B cell (primary cell): ENCODE measurements at regions not wholly inside any gene's neighbourhood (a gene's known extent, or its start where the extent isn't known, plus 50 kb on each side); places are given as distances from the start of the nearest gene placed in this dataset.

Source experiments
- CTCF ChIP-seq: fragments of 200-600 bp; IDR thresholded peaks from one replicate; pipeline ENCODE4 v1.8.0; 2022; ENCODE audit warnings: antibody characterized with exemption, mild to moderate bottlenecking
- EZH2 ChIP-seq: IDR thresholded peaks from 2 replicates; pipeline ENCODE4 v1.6.1; 2012; ENCODE audit warnings: borderline replicate concordance, low read depth, mild to moderate bottlenecking, moderate library complexity, low read length; ENCODE audit not compliant: insufficient read depth, poor library complexity, severe bottlenecking

GRCh38 chr10:23779301-23779700, 340.4 kb downstream of the OTUD1 start:
- TF ChIP-seq EZH2, result no peak
- TF ChIP-seq CTCF, result no peak
